ENCODE measurements at regions not wholly inside any gene's neighbourhood (a gene's known extent, or its start where the extent isn't known, plus 50 kb on each side); places are given as distances from the start of the nearest gene placed in this dataset.

DNA sequence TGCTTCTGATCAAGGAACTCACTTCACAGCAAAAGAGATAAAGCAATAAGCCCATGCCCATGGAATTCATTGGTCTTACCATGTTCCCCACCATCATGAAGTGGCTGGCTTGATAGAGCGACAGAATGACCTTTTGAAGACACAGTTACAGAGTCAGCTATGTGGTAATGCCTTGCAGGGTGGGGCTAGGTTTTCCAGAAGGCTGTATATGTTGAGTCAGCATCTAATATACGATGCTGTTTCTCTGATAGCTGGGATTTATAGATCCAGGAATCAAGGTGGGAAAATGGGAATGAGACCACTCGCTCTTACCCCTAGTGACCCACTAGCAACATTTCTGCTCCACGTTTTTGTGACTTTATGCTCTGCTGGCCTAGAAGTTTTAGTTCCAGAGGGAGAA, 220.7 kb upstream of the RSPO3 start:
- no peak for TF ChIP-seq POLR2A (IDR thresholded peaks at IDR 0.05; ENCODE audit: borderline replicate concordance, extremely low read depth, insufficient read depth, insufficient read length)
- TF ChIP-seq, protein P1, sequence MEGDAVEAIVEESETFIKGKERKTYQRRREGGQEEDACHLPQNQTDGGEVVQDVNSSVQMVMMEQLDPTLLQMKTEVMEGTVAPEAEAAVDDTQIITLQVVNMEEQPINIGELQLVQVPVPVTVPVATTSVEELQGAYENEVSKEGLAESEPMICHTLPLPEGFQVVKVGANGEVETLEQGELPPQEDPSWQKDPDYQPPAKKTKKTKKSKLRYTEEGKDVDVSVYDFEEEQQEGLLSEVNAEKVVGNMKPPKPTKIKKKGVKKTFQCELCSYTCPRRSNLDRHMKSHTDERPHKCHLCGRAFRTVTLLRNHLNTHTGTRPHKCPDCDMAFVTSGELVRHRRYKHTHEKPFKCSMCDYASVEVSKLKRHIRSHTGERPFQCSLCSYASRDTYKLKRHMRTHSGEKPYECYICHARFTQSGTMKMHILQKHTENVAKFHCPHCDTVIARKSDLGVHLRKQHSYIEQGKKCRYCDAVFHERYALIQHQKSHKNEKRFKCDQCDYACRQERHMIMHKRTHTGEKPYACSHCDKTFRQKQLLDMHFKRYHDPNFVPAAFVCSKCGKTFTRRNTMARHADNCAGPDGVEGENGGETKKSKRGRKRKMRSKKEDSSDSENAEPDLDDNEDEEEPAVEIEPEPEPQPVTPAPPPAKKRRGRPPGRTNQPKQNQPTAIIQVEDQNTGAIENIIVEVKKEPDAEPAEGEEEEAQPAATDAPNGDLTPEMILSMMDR (IDR thresholded peaks at IDR 0.05 in 2 of 3, conservative IDR thresholded peaks at IDR 0.05 in 1 of 3; ENCODE audit: borderline replicate concordance in 1 of 3, insufficient read depth in 1 of 3, low read depth in 2 of 3, low read length in 2 of 3): no peak
